Effector memory CD8-positive, alpha-beta T cell (primary cell): ENCODE measurements at regions not wholly inside any gene's neighbourhood (a gene's known extent, or its start where the extent isn't known, plus 50 kb on each side); places are given as distances from the start of the nearest gene placed in this dataset.

ENCODE experiments used
- ATAC-seq: fragments of 150-1000 bp; cut with Tn5 transposase; replicated peaks from 2 replicates; pipeline ENCODE4 v1.10.0; 2021; ENCODE audit warnings: mild to moderate bottlenecking, moderate library complexity
- DNase-seq, 3 experiments: peaks; one replicate each; pipeline ENCODE4 v3.0.0; 2021
- H3K27ac Mint-ChIP-seq, 2 donors: one replicate each; pipeline ENCODE4 v1.8.0; 2022; ENCODE audit warnings: mild to moderate bottlenecking in 2 of 2, mixed read lengths in 2 of 2, moderate library complexity in 2 of 2
- H3K27me3 Mint-ChIP-seq, 2 donors: one replicate each; pipeline ENCODE4 v1.8.0; 2022; ENCODE audit warnings: mixed read lengths in 2 of 2
- H3K36me3 Mint-ChIP-seq: one replicate; pipeline ENCODE4 v1.8.0; 2022; ENCODE audit warnings: mild to moderate bottlenecking, moderate library complexity, mixed read lengths; ENCODE audit not compliant: insufficient read depth
- H3K4me1 Mint-ChIP-seq, 2 donors: one replicate each; pipeline ENCODE4 v1.8.0; 2022; ENCODE audit warnings: low read depth in 2 of 2, mixed read lengths in 2 of 2
- H3K4me3 Mint-ChIP-seq, 2 donors: one replicate each; pipeline ENCODE4 v1.8.0; 2022; ENCODE audit warnings: mild to moderate bottlenecking in 2 of 2, mixed read lengths in 2 of 2, moderate library complexity in 2 of 2
- H3K9me3 Mint-ChIP-seq, 2 donors: one replicate each; pipeline ENCODE4 v1.8.0; 2022; ENCODE audit warnings: mixed read lengths in 2 of 2

DNA sequence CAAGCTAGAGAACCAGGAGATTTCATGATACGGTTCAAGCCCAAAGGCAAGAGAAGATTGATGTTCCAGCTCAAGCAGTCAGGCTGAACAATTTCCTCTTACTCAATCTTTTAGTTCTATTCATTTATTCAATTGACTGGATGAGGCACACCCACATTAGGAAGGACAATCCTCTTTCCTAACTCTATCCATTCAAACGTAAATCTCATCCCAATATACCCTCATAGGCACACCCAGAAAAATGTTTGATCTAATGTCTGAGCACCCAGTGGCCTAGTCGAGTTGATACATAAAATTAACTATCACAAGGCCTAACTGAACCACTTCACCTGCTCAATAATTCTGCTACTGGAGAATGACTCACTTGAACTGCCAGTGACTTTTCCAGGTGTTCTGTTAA is 180.7 kb downstream of the RAD51AP2 start:
- no peak for ATAC-seq
- H3K4me1 Mint-ChIP-seq = no peaks in the 10 kb centered on the region
- no peak overlapping the region for H3K27ac Mint-ChIP-seq
- no peaks in the 10 kb centered on the region for H3K27me3 Mint-ChIP-seq
- no peak for DNase-seq
- no peaks in the 10 kb centered on the region for H3K36me3 Mint-ChIP-seq
- H3K9me3 Mint-ChIP-seq = peaks cover 6 to 7% of the 10 kb centered on the region in 2 donors
- H3K4me3 Mint-ChIP-seq = no peak overlapping the region

GRCh38 chr2:17336458-17336857 is 181.8 kb downstream of the RAD51AP2 start:
- Mint-ChIP-seq H3K4me3 (no peak overlapping the region), H3K27ac (no peak overlapping the region), H3K4me1 (no peaks in the 10 kb centered on the region), H3K27me3 (no peaks in the 10 kb centered on the region), H3K9me3 (peaks cover 0 to 6% of the 10 kb centered on the region in 2 donors), H3K36me3 (no peaks in the 10 kb centered on the region)
- DNase-seq (no peak), ATAC-seq (no peak)

- ATAC-seq (no peak), DNase-seq (no peak)
- H3K4me3 Mint-ChIP-seq = no peak overlapping the region
- H3K36me3 Mint-ChIP-seq = no peaks in the 10 kb centered on the region
- H3K27ac Mint-ChIP-seq = no peak overlapping the region
- peaks cover 0 to 1% of the 10 kb centered on the region in 2 donors for H3K9me3 Mint-ChIP-seq
- H3K27me3 Mint-ChIP-seq = no peaks in the 10 kb centered on the region
- H3K4me1 Mint-ChIP-seq = no peaks in the 10 kb centered on the region
Observed at GRCh38 chr2:17334300-17334699, 183.9 kb downstream of the RAD51AP2 start.

- ATAC-seq (no peak), DNase-seq (no peak)
- Mint-ChIP-seq H3K4me3 (no peak overlapping the region), H3K36me3 (no peaks in the 10 kb centered on the region), H3K4me1 (no peaks in the 10 kb centered on the region), H3K27ac (no peak overlapping the region), H3K27me3 (no peaks in the 10 kb centered on the region), H3K9me3 (peaks cover 0 to 7% of the 10 kb centered on the region in 2 donors)
Observed at GRCh38 chr2:17331636-17332035, 186.6 kb downstream of the RAD51AP2 start.

- no peaks in the 10 kb centered on the region for H3K36me3 Mint-ChIP-seq
- DNase-seq (no peak), ATAC-seq (no peak)
- peaks cover 7 to 17% of the 10 kb centered on the region in 2 donors for H3K9me3 Mint-ChIP-seq
- no peak overlapping the region for H3K4me3 Mint-ChIP-seq
- H3K27me3 Mint-ChIP-seq = no peaks in the 10 kb centered on the region
- H3K4me1 Mint-ChIP-seq = no peaks in the 10 kb centered on the region
- H3K27ac Mint-ChIP-seq = no peak overlapping the region
Observed at GRCh38 chr2:17328161-17328560, 190.1 kb downstream of the RAD51AP2 start.

DNA sequence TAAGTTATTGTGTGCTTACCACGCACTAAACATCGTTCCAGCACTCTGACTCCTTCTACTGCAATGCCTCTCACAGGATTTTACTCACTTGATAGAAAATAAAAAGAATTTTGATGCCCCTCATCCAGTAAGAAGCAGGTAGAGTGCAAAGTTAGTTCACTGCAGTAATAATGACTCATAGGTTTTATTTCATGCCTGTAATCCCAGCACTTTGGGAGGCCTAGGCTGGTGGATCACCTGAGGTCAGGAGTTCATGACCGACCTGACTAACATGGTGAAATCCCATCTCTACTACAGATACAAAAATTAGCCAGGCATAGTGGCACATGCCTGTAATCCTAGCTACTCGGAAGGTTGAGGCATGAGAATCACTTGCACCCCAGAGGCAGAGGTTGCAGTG is 190.6 kb downstream of the RAD51AP2 start:
- Mint-ChIP-seq H3K27me3 (no peaks in the 10 kb centered on the region), H3K27ac (no peak overlapping the region), H3K9me3 (peaks cover 7 to 17% of the 10 kb centered on the region in 2 donors), H3K4me3 (no peak overlapping the region), H3K4me1 (no peaks in the 10 kb centered on the region), H3K36me3 (no peaks in the 10 kb centered on the region)
- ATAC-seq = no peak
- no peak for DNase-seq

- ATAC-seq (no peak), DNase-seq (no peak)
- Mint-ChIP-seq H3K27me3 (no peaks in the 10 kb centered on the region), H3K9me3 (peaks cover 17 to 21% of the 10 kb centered on the region in 2 donors), H3K4me1 (no peaks in the 10 kb centered on the region), H3K36me3 (no peaks in the 10 kb centered on the region), H3K4me3 (no peak overlapping the region), H3K27ac (no peak overlapping the region)
Observed at GRCh38 chr2:17326717-17327116, 191.5 kb downstream of the RAD51AP2 start.

DNA sequence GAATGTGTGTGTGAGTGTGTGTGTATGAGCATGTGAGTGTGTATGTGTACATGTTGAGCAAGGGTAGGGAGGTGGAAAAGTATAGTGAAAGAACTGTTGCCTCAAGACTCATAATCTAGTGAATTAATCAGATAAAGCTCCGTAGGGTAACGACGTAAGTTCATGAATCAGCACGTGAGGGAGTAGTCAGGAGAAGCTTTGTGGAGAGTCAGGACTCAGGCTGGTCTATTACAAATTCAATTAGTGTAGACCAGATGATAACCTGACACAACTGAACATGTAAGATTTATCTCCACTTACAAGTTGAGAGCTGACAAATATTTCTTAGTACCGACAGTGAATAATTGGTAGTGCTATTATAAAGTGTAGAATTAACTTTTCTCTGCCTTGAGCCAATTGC is 194.5 kb downstream of the RAD51AP2 start:
- DNase-seq (no peak), ATAC-seq (no peak)
- Mint-ChIP-seq H3K4me3 (no peak overlapping the region), H3K36me3 (no peaks in the 10 kb centered on the region), H3K27ac (no peak overlapping the region), H3K4me1 (no peaks in the 10 kb centered on the region), H3K27me3 (no peaks in the 10 kb centered on the region), H3K9me3 (peaks cover 17 to 24% of the 10 kb centered on the region in 2 donors)

GRCh38 chr2:17322461-17322860 is 195.8 kb downstream of the RAD51AP2 start:
- DNase-seq (no peak), ATAC-seq (no peak)
- peaks cover 17 to 23% of the 10 kb centered on the region in 2 donors for H3K9me3 Mint-ChIP-seq
- H3K36me3 Mint-ChIP-seq = no peaks in the 10 kb centered on the region
- H3K27ac Mint-ChIP-seq = no peak overlapping the region
- no peak overlapping the region for H3K4me3 Mint-ChIP-seq
- H3K4me1 Mint-ChIP-seq = no peaks in the 10 kb centered on the region
- no peaks in the 10 kb centered on the region for H3K27me3 Mint-ChIP-seq

- no peak for ATAC-seq
- Mint-ChIP-seq H3K36me3 (no peaks in the 10 kb centered on the region), H3K27me3 (no peaks in the 10 kb centered on the region), H3K9me3 (peaks cover 10 to 12% of the 10 kb centered on the region in 2 donors), H3K4me1 (no peaks in the 10 kb centered on the region), H3K4me3 (no peak overlapping the region), H3K27ac (no peak overlapping the region)
- DNase-seq = no peak
Observed at GRCh38 chr2:17319090-17319489, 199.2 kb downstream of the RAD51AP2 start.

DNA sequence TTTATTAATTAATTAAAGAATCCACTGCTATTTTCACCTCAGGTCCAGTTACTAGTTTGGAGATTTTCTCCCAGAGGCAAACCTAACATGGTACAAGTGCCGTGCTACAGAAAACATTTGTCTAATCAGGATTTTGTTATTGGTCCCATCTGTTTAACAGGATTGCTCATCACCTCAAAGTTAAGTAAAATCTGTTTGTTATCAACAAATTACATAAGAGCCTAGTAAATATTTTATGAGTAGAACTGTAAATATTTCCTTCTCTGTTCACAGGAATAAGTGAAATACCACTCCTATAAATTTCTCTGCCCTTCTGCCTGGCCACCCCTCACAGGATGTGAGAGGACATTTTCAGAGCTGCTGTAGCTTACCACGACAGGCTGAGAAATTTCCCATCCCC is 200.2 kb downstream of the RAD51AP2 start:
- Mint-ChIP-seq H3K9me3 (peaks cover 6 to 10% of the 10 kb centered on the region in 2 donors), H3K4me1 (no peaks in the 10 kb centered on the region), H3K27ac (no peak overlapping the region), H3K27me3 (no peaks in the 10 kb centered on the region), H3K4me3 (no peak overlapping the region), H3K36me3 (no peaks in the 10 kb centered on the region)
- no peak for ATAC-seq
- no peak for DNase-seq

GRCh38 chr2:17317439-17317976 is 200.7 kb downstream of the RAD51AP2 start:
- Mint-ChIP-seq H3K36me3 (no peaks in the 10 kb centered on the region), H3K27ac (no peak overlapping the region), H3K27me3 (no peaks in the 10 kb centered on the region), H3K9me3 (peaks cover 6 to 9% of the 10 kb centered on the region in 2 donors), H3K4me3 (no peak overlapping the region), H3K4me1 (no peaks in the 10 kb centered on the region)
- ATAC-seq (no peak), DNase-seq (no peak)

DNA sequence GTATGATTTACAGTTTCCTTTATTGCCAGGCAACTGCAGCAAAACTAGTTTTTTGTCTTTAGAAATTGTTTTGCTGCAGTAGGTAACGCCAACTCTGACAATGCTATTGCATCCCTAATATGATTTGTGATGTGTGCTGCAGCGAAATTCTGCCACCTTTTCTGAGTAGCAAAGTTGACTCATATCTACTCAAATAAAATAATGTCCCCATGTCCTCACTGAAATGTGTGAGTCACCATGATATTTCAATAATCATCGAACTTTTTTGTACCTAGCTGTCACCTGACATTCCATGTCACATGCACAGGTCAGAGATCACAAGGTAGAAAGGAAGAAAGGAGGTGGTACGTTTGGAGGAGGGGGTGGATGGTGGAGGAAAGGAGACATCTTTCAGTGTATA is 205.0 kb downstream of the RAD51AP2 start:
- Mint-ChIP-seq H3K9me3 (peaks cover 3 to 7% of the 10 kb centered on the region in 2 donors), H3K36me3 (no peaks in the 10 kb centered on the region), H3K27ac (no peak overlapping the region), H3K4me3 (no peak overlapping the region), H3K27me3 (no peaks in the 10 kb centered on the region), H3K4me1 (no peaks in the 10 kb centered on the region)
- ATAC-seq (no peak), DNase-seq (no peak)

- DNase-seq (no peak), ATAC-seq (no peak)
- Mint-ChIP-seq H3K27ac (no peak overlapping the region), H3K4me1 (no peaks in the 10 kb centered on the region), H3K4me3 (no peak overlapping the region), H3K9me3 (peaks cover 3 to 10% of the 10 kb centered on the region in 2 donors), H3K27me3 (no peaks in the 10 kb centered on the region), H3K36me3 (no peaks in the 10 kb centered on the region)
Observed at GRCh38 chr2:17311771-17312511, 206.3 kb downstream of the RAD51AP2 start.
